ENCODE measurements at regions not wholly inside any gene's neighbourhood (a gene's known extent, or its start where the extent isn't known, plus 50 kb on each side); places are given as distances from the start of the nearest gene placed in this dataset.

GRCh38 chr7:25928549-25929330, 223.3 kb upstream of the NFE2L3 start:
- Histone ChIP-seq H3K27me3 (replicated peaks; ENCODE audit: control insufficient read depth, insufficient read depth, low read length) (no peaks in the 10 kb centered on the region), H3K36me3 (ENCODE audit: control insufficient read depth, insufficient read depth, low read length) (no peaks in the 10 kb centered on the region), H3K4me3 (replicated peaks; ENCODE audit: low read depth, low read length) (no peak overlapping the region)
- no peak for DNase-seq (ENCODE audit: extremely low read depth, insufficient read length)
- TF ChIP-seq CTCF (IDR thresholded peaks at IDR 0.05; ENCODE audit: insufficient read depth, low read length, poor library complexity, severe bottlenecking), result no peak

GRCh38 chr7:25929448-25929847, 222.6 kb upstream of the NFE2L3 start:
- no peak for DNase-seq (ENCODE audit: extremely low read depth, insufficient read length)
- Histone ChIP-seq H3K36me3 (ENCODE audit: control insufficient read depth, insufficient read depth, low read length) (no peaks in the 10 kb centered on the region), H3K27me3 (replicated peaks; ENCODE audit: control insufficient read depth, insufficient read depth, low read length) (no peaks in the 10 kb centered on the region), H3K4me3 (replicated peaks; ENCODE audit: low read depth, low read length) (no peak overlapping the region)
- no peak for TF ChIP-seq CTCF (IDR thresholded peaks at IDR 0.05; ENCODE audit: insufficient read depth, low read length, poor library complexity, severe bottlenecking)

- TF ChIP-seq CTCF (IDR thresholded peaks at IDR 0.05; ENCODE audit: insufficient read depth, low read length, poor library complexity, severe bottlenecking), result no peak
- DNase-seq (ENCODE audit: extremely low read depth, insufficient read length), result no peak
- Histone ChIP-seq H3K4me3 (replicated peaks; ENCODE audit: low read depth, low read length) (no peak overlapping the region), H3K27me3 (replicated peaks; ENCODE audit: control insufficient read depth, insufficient read depth, low read length) (no peaks in the 10 kb centered on the region), H3K36me3 (ENCODE audit: control insufficient read depth, insufficient read depth, low read length) (no peaks in the 10 kb centered on the region)
Measured at GRCh38 chr7:25930492-25931048, 221.4 kb upstream of the NFE2L3 start.

- H3K36me3 ChIP-seq (ENCODE audit: control insufficient read depth, insufficient read depth, low read length), result no peaks in the 10 kb centered on the region
- H3K4me3 ChIP-seq (replicated peaks; ENCODE audit: low read depth, low read length), result no peak overlapping the region
- no peaks in the 10 kb centered on the region for H3K27me3 ChIP-seq (replicated peaks; ENCODE audit: control insufficient read depth, insufficient read depth, low read length)
- no peak for DNase-seq (ENCODE audit: extremely low read depth, insufficient read length)
- no peak for TF ChIP-seq CTCF (IDR thresholded peaks at IDR 0.05; ENCODE audit: insufficient read depth, low read length, poor library complexity, severe bottlenecking)
Measured at GRCh38 chr7:25931156-25931555, 220.8 kb upstream of the NFE2L3 start.

GRCh38 chr7:25933921-25934320, 218.1 kb upstream of the NFE2L3 start:
- Histone ChIP-seq H3K27me3 (replicated peaks; ENCODE audit: control insufficient read depth, insufficient read depth, low read length) (no peaks in the 10 kb centered on the region), H3K4me3 (replicated peaks; ENCODE audit: low read depth, low read length) (no peak overlapping the region), H3K36me3 (ENCODE audit: control insufficient read depth, insufficient read depth, low read length) (no peaks in the 10 kb centered on the region)
- no peak for TF ChIP-seq CTCF (IDR thresholded peaks at IDR 0.05; ENCODE audit: insufficient read depth, low read length, poor library complexity, severe bottlenecking)
- no peak for DNase-seq (ENCODE audit: extremely low read depth, insufficient read length)

Data from GM06990 (cell line).